T-helper 17 cell (primary cell): ENCODE measurements at regions not wholly inside any gene's neighbourhood (a gene's known extent, or its start where the extent isn't known, plus 50 kb on each side); places are given as distances from the start of the nearest gene placed in this dataset.

Experiments
- ATAC-seq: fragments of 150-1000 bp; cut with Tn5 transposase; 2 replicates; pipeline ENCODE4 v1.10.0; 2021; ENCODE audit warnings: mild to moderate bottlenecking, moderate library complexity
- DNase-seq, 3 donors: peaks; one replicate each; pipeline versions ENCODE4 v3.0.0 to v3.0.0-alpha.2; 2020 to 2021
- H3K9me3 ChIP-seq: one replicate; pipeline ENCODE4 v1.7.0; 2013; ENCODE audit warnings: low read length, mild to moderate bottlenecking; ENCODE audit not compliant: control insufficient read depth, poor library complexity, severe bottlenecking
- H3K27ac Mint-ChIP-seq: one replicate; pipeline ENCODE4 v1.8.0; 2022; ENCODE audit warnings: mild to moderate bottlenecking, moderate library complexity, mixed read lengths
- H3K27me3 Mint-ChIP-seq: one replicate; pipeline ENCODE4 v1.8.0; 2022; ENCODE audit warnings: mixed read lengths
- H3K36me3 Mint-ChIP-seq: one replicate; pipeline ENCODE4 v1.8.0; 2022; ENCODE audit warnings: low read depth, mixed read lengths
- H3K4me1 Mint-ChIP-seq: one replicate; pipeline ENCODE4 v1.8.0; 2022; ENCODE audit warnings: mild to moderate bottlenecking, mixed read lengths
- H3K4me3 Mint-ChIP-seq: one replicate; pipeline ENCODE4 v1.8.0; 2022; ENCODE audit warnings: mild to moderate bottlenecking, moderate library complexity, mixed read lengths

GRCh38 chr9:80839821-80840675 is 849.3 kb downstream of the TLE1 start:
- Mint-ChIP-seq H3K27ac (no peak overlapping the region), H3K27me3 (no peaks in the 10 kb centered on the region), H3K4me3 (no peak overlapping the region), H3K36me3 (no peaks in the 10 kb centered on the region), H3K4me1 (no peaks in the 10 kb centered on the region)
- H3K9me3 ChIP-seq: no peaks in the 10 kb centered on the region
- DNase-seq: no peak
- no peak for ATAC-seq

DNA sequence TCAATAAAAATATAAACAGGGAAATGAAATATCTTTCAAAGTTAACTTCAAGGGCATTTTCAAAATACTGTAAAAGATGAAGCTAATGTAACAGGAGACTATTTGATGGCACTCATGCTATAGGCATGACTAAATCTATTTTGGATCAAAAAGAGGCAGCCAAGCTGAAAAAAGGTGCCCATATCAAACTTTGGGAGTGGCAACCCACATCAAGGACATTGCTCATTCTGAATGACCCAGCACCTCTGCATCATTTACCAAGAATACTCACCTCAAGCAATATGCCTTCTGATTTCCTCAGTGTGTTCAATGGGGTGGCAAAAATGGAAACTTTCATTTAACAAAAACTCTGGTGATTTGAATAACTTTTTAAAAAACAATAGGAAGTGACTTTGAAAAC is 853.3 kb downstream of the TLE1 start:
- H3K4me1 Mint-ChIP-seq: no peaks in the 10 kb centered on the region
- no peak overlapping the region for H3K4me3 Mint-ChIP-seq
- no peak overlapping the region for H3K27ac Mint-ChIP-seq
- H3K9me3 ChIP-seq: peaks cover 3% of the 10 kb centered on the region
- DNase-seq (no peak), ATAC-seq (no peak)
- no peaks in the 10 kb centered on the region for H3K36me3 Mint-ChIP-seq
- no peaks in the 10 kb centered on the region for H3K27me3 Mint-ChIP-seq

- ATAC-seq: no peak
- H3K9me3 ChIP-seq: peaks cover 3% of the 10 kb centered on the region
- no peaks in the 10 kb centered on the region for H3K4me1 Mint-ChIP-seq
- no peak for DNase-seq
- no peaks in the 10 kb centered on the region for H3K36me3 Mint-ChIP-seq
- no peak overlapping the region for H3K4me3 Mint-ChIP-seq
- H3K27me3 Mint-ChIP-seq: no peaks in the 10 kb centered on the region
- H3K27ac Mint-ChIP-seq: no peak overlapping the region
Measured at GRCh38 chr9:80831751-80832150, 857.6 kb downstream of the TLE1 start.

DNA sequence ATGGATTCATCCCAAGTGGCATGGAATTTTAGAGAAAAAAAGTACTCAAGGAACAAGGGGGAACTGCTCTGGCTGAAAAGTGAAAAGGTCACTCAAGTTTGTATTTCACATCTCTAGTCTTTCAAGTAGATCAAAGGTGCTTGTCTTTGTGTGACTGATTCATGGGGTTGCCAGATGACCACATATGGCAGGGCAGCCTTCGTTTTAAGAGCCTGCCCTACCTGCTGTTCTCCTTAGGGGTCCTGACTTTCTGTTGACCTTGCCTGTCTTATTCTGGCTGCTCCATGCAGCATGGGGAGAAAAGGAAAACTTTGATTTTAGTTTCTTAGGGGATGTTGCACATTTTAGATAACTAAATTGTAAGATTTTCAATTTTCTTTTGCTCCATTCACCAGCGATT is 877.7 kb downstream of the TLE1 start:
- no peaks in the 10 kb centered on the region for H3K36me3 Mint-ChIP-seq
- no peak overlapping the region for H3K4me3 Mint-ChIP-seq
- no peaks in the 10 kb centered on the region for H3K27me3 Mint-ChIP-seq
- ATAC-seq: no peak
- no peak for DNase-seq
- no peaks in the 10 kb centered on the region for H3K9me3 ChIP-seq
- H3K4me1 Mint-ChIP-seq: no peaks in the 10 kb centered on the region
- H3K27ac Mint-ChIP-seq: no peak overlapping the region

GRCh38 chr9:80811003-80811402 is 878.3 kb downstream of the TLE1 start:
- Mint-ChIP-seq H3K27me3 (no peaks in the 10 kb centered on the region), H3K36me3 (no peaks in the 10 kb centered on the region), H3K4me3 (no peak overlapping the region), H3K4me1 (no peaks in the 10 kb centered on the region), H3K27ac (no peak overlapping the region)
- no peaks in the 10 kb centered on the region for H3K9me3 ChIP-seq
- DNase-seq: no peak
- no peak for ATAC-seq

GRCh38 chr9:80806671-80807070 is 882.7 kb downstream of the TLE1 start:
- no peak overlapping the region for H3K27ac Mint-ChIP-seq
- no peaks in the 10 kb centered on the region for H3K36me3 Mint-ChIP-seq
- H3K9me3 ChIP-seq: no peaks in the 10 kb centered on the region
- DNase-seq (no peak), ATAC-seq (no peak)
- no peaks in the 10 kb centered on the region for H3K4me1 Mint-ChIP-seq
- H3K4me3 Mint-ChIP-seq: no peak overlapping the region
- no peaks in the 10 kb centered on the region for H3K27me3 Mint-ChIP-seq

GRCh38 chr9:80804873-80805272 is 884.5 kb downstream of the TLE1 start:
- H3K9me3 ChIP-seq: no peaks in the 10 kb centered on the region
- no peaks in the 10 kb centered on the region for H3K4me1 Mint-ChIP-seq
- no peaks in the 10 kb centered on the region for H3K36me3 Mint-ChIP-seq
- no peak for DNase-seq
- H3K27me3 Mint-ChIP-seq: no peaks in the 10 kb centered on the region
- no peak overlapping the region for H3K4me3 Mint-ChIP-seq
- no peak overlapping the region for H3K27ac Mint-ChIP-seq
- no peak for ATAC-seq

GRCh38 chr9:80797831-80798688 is 891.3 kb downstream of the TLE1 start:
- H3K4me1 Mint-ChIP-seq: no peaks in the 10 kb centered on the region
- DNase-seq (no peak), ATAC-seq (no peak)
- no peaks in the 10 kb centered on the region for H3K36me3 Mint-ChIP-seq
- H3K9me3 ChIP-seq: no peaks in the 10 kb centered on the region
- no peaks in the 10 kb centered on the region for H3K27me3 Mint-ChIP-seq
- H3K27ac Mint-ChIP-seq: no peak overlapping the region
- no peak overlapping the region for H3K4me3 Mint-ChIP-seq

GRCh38 chr9:80797101-80797829 is 892.1 kb downstream of the TLE1 start:
- Mint-ChIP-seq H3K27me3 (no peaks in the 10 kb centered on the region), H3K36me3 (no peaks in the 10 kb centered on the region), H3K4me3 (no peak overlapping the region), H3K4me1 (no peaks in the 10 kb centered on the region), H3K27ac (no peak overlapping the region)
- H3K9me3 ChIP-seq: no peaks in the 10 kb centered on the region
- ATAC-seq (no peak), DNase-seq (no peak)

GRCh38 chr9:80796632-80797031 is 892.7 kb downstream of the TLE1 start:
- Mint-ChIP-seq H3K4me3 (no peak overlapping the region), H3K36me3 (no peaks in the 10 kb centered on the region), H3K27me3 (no peaks in the 10 kb centered on the region), H3K27ac (no peak overlapping the region), H3K4me1 (no peaks in the 10 kb centered on the region)
- ATAC-seq (no peak), DNase-seq (no peak)
- no peaks in the 10 kb centered on the region for H3K9me3 ChIP-seq

- H3K27me3 Mint-ChIP-seq: no peaks in the 10 kb centered on the region
Measured at GRCh38 chr9:80794197-80794596, 895.1 kb downstream of the TLE1 start.

GRCh38 chr9:80793706-80794105 is 895.6 kb downstream of the TLE1 start:
- no peak for DNase-seq
- H3K36me3 Mint-ChIP-seq: no peaks in the 10 kb centered on the region
- H3K4me1 Mint-ChIP-seq: no peaks in the 10 kb centered on the region

More at GRCh38 chr9:80794197-80794596, 895.1 kb downstream of the TLE1 start:
- no peaks in the 10 kb centered on the region for H3K9me3 ChIP-seq
- no peaks in the 10 kb centered on the region for H3K36me3 Mint-ChIP-seq
- H3K4me3 Mint-ChIP-seq: no peak overlapping the region
- ATAC-seq (no peak), DNase-seq (no peak)
- no peak overlapping the region for H3K27ac Mint-ChIP-seq
- H3K4me1 Mint-ChIP-seq: no peaks in the 10 kb centered on the region

GRCh38 chr9:80792726-80793125 is 896.6 kb downstream of the TLE1 start:
- no peaks in the 10 kb centered on the region for H3K27me3 Mint-ChIP-seq
- no peak overlapping the region for H3K4me3 Mint-ChIP-seq
- no peaks in the 10 kb centered on the region for H3K4me1 Mint-ChIP-seq
- H3K36me3 Mint-ChIP-seq: no peaks in the 10 kb centered on the region
- no peak for ATAC-seq
- no peak for DNase-seq
- H3K27ac Mint-ChIP-seq: no peak overlapping the region
- no peaks in the 10 kb centered on the region for H3K9me3 ChIP-seq

More at GRCh38 chr9:80793706-80794105, 895.6 kb downstream of the TLE1 start:
- no peaks in the 10 kb centered on the region for H3K9me3 ChIP-seq
- no peak for ATAC-seq
- Mint-ChIP-seq H3K27ac (no peak overlapping the region), H3K27me3 (no peaks in the 10 kb centered on the region), H3K4me3 (no peak overlapping the region)
